ENCODE measurements at regions not wholly inside any gene's neighbourhood (a gene's known extent, or its start where the extent isn't known, plus 50 kb on each side); places are given as distances from the start of the nearest gene placed in this dataset.

DNA sequence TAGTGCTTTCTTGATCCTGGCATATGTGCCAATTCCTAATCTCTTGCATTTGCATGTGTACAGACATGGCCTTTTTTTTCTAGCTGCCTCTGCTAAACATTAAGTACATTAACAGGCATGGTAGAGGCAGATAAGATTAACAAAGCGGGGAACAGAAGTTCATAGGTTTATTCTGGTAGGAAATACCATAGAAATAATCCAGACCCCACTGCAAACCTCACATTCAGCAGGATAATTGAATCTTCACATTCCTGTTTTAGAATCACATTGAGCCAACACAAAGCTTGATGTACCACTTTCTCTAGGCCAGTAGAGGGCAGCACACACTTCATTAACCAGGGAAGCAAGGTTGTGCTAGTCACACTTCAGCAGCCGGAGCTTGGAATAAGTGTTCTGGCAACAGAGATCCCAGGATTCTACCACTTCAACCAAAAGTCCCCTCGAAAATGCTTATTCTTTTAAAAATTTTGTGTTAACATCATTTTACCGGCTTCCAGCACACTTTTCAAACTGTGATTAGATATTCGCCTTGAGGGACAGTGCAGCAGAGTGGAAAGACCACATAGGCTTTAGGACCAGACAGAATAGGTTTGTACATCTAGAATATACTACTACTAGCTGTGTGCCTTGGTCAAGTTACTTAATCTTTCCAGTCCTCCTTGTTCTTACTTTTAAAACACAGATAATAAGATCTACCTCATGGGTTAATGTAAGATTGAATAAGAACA, 420.2 kb upstream of the CHST9 start:
- Histone ChIP-seq H3K79me2 (ENCODE audit: insufficient read depth, low read length) (no peaks in the 10 kb centered on the region), H3K27me3 (ENCODE audit: insufficient read depth, low read length) (no peaks in the 10 kb centered on the region), H3K9me2 (ENCODE audit: insufficient read depth) (no peaks in the 10 kb centered on the region), H3K4me1 (ENCODE audit: control insufficient read depth in 1 of 2, insufficient read depth in 2 of 2, low read length in 2 of 2) (no peaks in the 10 kb centered on the region), H4K20me1 (ENCODE audit: insufficient read depth) (no peaks in the 10 kb centered on the region), H3K9ac (ENCODE audit: low read length) (no peak overlapping the region), H3K27ac (ENCODE audit: low read depth, low read length) (no peak overlapping the region), H3K4me3 (replicated peaks in 1 of 2; ENCODE audit: low read depth in 1 of 2, low read length in 2 of 2) (no peak overlapping the region), H3K9me3 (ENCODE audit: control insufficient read depth in 1 of 2, insufficient read depth in 1 of 2, low read depth in 1 of 2, low read length in 2 of 2) (no peaks in the 10 kb centered on the region), H3K36me3 (ENCODE audit: control insufficient read depth in 1 of 2, insufficient read depth in 2 of 2, low read length in 2 of 2) (no peaks in the 10 kb centered on the region), H2AFZ (ENCODE audit: low read depth, low read length, poor library complexity, severe bottlenecking) (no peak overlapping the region), H3K4me2 (ENCODE audit: low read length) (no peak overlapping the region)
- no TSS peak for BruUV-seq (replicated peaks)
- POLR2A ChIA-PET: no interaction called here
- intact Hi-C loops (cut with micrococcal nuclease): no loop called here
- RAD21 ChIA-PET (ENCODE audit: low non-redundant PET in 1 of 2, low total read pairs in 2 of 2, uncharacterized antibody in 2 of 2, unreplicated experiment in 2 of 2): interaction anchor here in 1 of 2 experiments (1.0 kb wide), 1 partner anchor 145 kb away, joined by 3 read pairs; no protein-coding TSS in a partner anchor
- DNase-seq (ENCODE audit: low read depth, low spot score) (peak; percentile 28), ATAC-seq (peak; percentile 77)
- TF ChIP-seq, protein P1, sequence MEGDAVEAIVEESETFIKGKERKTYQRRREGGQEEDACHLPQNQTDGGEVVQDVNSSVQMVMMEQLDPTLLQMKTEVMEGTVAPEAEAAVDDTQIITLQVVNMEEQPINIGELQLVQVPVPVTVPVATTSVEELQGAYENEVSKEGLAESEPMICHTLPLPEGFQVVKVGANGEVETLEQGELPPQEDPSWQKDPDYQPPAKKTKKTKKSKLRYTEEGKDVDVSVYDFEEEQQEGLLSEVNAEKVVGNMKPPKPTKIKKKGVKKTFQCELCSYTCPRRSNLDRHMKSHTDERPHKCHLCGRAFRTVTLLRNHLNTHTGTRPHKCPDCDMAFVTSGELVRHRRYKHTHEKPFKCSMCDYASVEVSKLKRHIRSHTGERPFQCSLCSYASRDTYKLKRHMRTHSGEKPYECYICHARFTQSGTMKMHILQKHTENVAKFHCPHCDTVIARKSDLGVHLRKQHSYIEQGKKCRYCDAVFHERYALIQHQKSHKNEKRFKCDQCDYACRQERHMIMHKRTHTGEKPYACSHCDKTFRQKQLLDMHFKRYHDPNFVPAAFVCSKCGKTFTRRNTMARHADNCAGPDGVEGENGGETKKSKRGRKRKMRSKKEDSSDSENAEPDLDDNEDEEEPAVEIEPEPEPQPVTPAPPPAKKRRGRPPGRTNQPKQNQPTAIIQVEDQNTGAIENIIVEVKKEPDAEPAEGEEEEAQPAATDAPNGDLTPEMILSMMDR (IDR thresholded peaks at IDR 0.05 in 2 of 3, conservative IDR thresholded peaks at IDR 0.05 in 1 of 3; ENCODE audit: borderline replicate concordance in 1 of 3, insufficient read depth in 1 of 3, low read depth in 2 of 3, low read length in 2 of 3): peak in 2 of 3 experiments; percentile 68 to 78; a peak in 4 of 6 replicates
- no peak for TF ChIP-seq FOSL1 (IDR thresholded peaks at IDR 0.05; ENCODE audit: low read depth)
- TF ChIP-seq CBX3 (IDR thresholded peaks at IDR 0.05; ENCODE audit: low read depth): no peak
- peak; percentile 55 for TF ChIP-seq RAD21 (IDR thresholded peaks at IDR 0.05; ENCODE audit: low read depth)
- CTCF ChIA-PET: interaction anchor here (1.0 to 2.6 kb wide), 9 partner anchors 9 to 599 kb away, joined by 3 to 26 read pairs (median 5); no protein-coding TSS in a partner anchor

DNA sequence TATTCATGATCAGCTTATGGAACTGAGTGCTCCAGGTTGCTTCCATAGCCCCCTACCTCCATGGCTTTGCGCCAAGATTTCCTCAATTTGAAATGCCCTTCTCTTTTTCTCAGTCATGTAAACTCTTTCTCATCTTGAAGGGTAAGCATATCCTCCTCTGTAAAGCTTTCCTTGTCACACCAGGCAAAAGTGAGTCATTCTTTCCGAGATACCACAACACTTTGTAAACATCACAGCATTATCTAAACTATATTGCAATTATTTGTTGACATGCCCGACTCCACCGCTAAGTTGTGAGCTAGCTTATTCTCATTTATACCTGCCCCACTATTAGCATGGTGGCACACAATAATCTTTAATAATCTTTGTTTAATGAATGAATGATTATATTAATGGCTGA, 419.5 kb upstream of the CHST9 start:
- no peak for ATAC-seq
- Histone ChIP-seq H2AFZ (ENCODE audit: low read depth, low read length, poor library complexity, severe bottlenecking) (no peak overlapping the region), H3K9ac (ENCODE audit: low read length) (no peak overlapping the region), H3K27me3 (ENCODE audit: insufficient read depth, low read length) (no peaks in the 10 kb centered on the region), H3K79me2 (ENCODE audit: insufficient read depth, low read length) (no peaks in the 10 kb centered on the region), H3K4me1 (ENCODE audit: control insufficient read depth in 1 of 2, insufficient read depth in 2 of 2, low read length in 2 of 2) (no peaks in the 10 kb centered on the region), H3K36me3 (ENCODE audit: control insufficient read depth in 1 of 2, insufficient read depth in 2 of 2, low read length in 2 of 2) (no peaks in the 10 kb centered on the region), H4K20me1 (ENCODE audit: insufficient read depth) (no peaks in the 10 kb centered on the region), H3K9me3 (ENCODE audit: control insufficient read depth in 1 of 2, insufficient read depth in 1 of 2, low read depth in 1 of 2, low read length in 2 of 2) (no peaks in the 10 kb centered on the region), H3K27ac (ENCODE audit: low read depth, low read length) (no peak overlapping the region), H3K4me3 (replicated peaks in 1 of 2; ENCODE audit: low read depth in 1 of 2, low read length in 2 of 2) (no peak overlapping the region), H3K9me2 (ENCODE audit: insufficient read depth) (no peaks in the 10 kb centered on the region), H3K4me2 (ENCODE audit: low read length) (no peak overlapping the region)
- DNase-seq (ENCODE audit: low read depth, low spot score): no peak
- ChIA-PET CTCF (interaction anchor here (1.0 to 2.6 kb wide), 8 partner anchors 9 to 599 kb away, joined by 3 to 26 read pairs (median 6); no protein-coding TSS in a partner anchor), RAD21 (ENCODE audit: low non-redundant PET in 1 of 2, low total read pairs in 2 of 2, uncharacterized antibody in 2 of 2, unreplicated experiment in 2 of 2) (interaction anchor here in 1 of 2 experiments (1.0 kb wide), 1 partner anchor 145 kb away, joined by 3 read pairs; no protein-coding TSS in a partner anchor), POLR2A (no interaction called here)
- BruUV-seq (replicated peaks): no TSS peak
- intact Hi-C loops (cut with micrococcal nuclease): no loop called here
- TF ChIP-seq EGR1 (IDR thresholded peaks at IDR 0.05; ENCODE audit: low read depth): no peak
- TF ChIP-seq EZH2phosphoT487 (IDR thresholded peaks at IDR 0.05; ENCODE audit: borderline replicate concordance): no peak
- TF ChIP-seq YY1 (IDR thresholded peaks at IDR 0.05; ENCODE audit: extremely low read depth, insufficient replicate concordance, low read depth, low read length): no peak
- TF ChIP-seq, protein P2, sequence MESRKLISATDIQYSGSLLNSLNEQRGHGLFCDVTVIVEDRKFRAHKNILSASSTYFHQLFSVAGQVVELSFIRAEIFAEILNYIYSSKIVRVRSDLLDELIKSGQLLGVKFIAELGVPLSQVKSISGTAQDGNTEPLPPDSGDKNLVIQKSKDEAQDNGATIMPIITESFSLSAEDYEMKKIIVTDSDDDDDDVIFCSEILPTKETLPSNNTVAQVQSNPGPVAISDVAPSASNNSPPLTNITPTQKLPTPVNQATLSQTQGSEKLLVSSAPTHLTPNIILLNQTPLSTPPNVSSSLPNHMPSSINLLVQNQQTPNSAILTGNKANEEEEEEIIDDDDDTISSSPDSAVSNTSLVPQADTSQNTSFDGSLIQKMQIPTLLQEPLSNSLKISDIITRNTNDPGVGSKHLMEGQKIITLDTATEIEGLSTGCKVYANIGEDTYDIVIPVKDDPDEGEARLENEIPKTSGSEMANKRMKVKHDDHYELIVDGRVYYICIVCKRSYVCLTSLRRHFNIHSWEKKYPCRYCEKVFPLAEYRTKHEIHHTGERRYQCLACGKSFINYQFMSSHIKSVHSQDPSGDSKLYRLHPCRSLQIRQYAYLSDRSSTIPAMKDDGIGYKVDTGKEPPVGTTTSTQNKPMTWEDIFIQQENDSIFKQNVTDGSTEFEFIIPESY (IDR thresholded peaks at IDR 0.05; ENCODE audit: extremely low read depth, insufficient replicate concordance, low read length): no peak
- TF ChIP-seq JUND (IDR thresholded peaks at IDR 0.05): no peak
- TF ChIP-seq, protein P3, sequence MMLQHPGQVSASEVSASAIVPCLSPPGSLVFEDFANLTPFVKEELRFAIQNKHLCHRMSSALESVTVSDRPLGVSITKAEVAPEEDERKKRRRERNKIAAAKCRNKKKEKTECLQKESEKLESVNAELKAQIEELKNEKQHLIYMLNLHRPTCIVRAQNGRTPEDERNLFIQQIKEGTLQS (IDR thresholded peaks at IDR 0.05): no peak
- TF ChIP-seq ZNF274 (IDR thresholded peaks at IDR 0.05; ENCODE audit: low read depth, low read length): no peak
- no peak for TF ChIP-seq POLR2A (IDR thresholded peaks at IDR 0.05; ENCODE audit: borderline replicate concordance, extremely low read depth, insufficient read depth, insufficient read length)

Data from HCT116 (cell line).